HepG2 (cell line): ENCODE measurements at regions not wholly inside any gene's neighbourhood (a gene's known extent, or its start where the extent isn't known, plus 50 kb on each side); places are given as distances from the start of the nearest gene placed in this dataset.

Experiments used
- AHR ChIP-seq: IDR thresholded peaks from 2 replicates; pipeline ENCODE4 v1.6.1; 2018; ENCODE audit warnings: missing genetic modification reagents, missing compliant biosample characterization
- DR1 ChIP-seq: sonication (generic); formaldehyde crosslinking; IDR thresholded peaks from 2 replicates; pipeline ENCODE4 v1.8.0; 2021; ENCODE audit warnings: mild to moderate bottlenecking, missing genetic modification reagents, inconsistent platforms
- ELF3 ChIP-seq: IDR thresholded peaks from 2 replicates; pipeline ENCODE4 v1.6.1; 2016; ENCODE audit warnings: missing genetic modification reagents, missing compliant biosample characterization
- ETV5 ChIP-seq: IDR thresholded peaks from 2 replicates; pipeline ENCODE4 v1.6.1; 2018; ENCODE audit warnings: missing biosample characterization, missing genetic modification reagents, inconsistent platforms, borderline replicate concordance
- GLI4 ChIP-seq: sonication (generic); formaldehyde crosslinking; IDR thresholded peaks from 2 replicates; pipeline ENCODE4 v1.5.1; 2020; ENCODE audit warnings: missing genetic modification reagents, mild to moderate bottlenecking, moderate library complexity, borderline replicate concordance
- HOXA5 ChIP-seq: sonication (generic); formaldehyde crosslinking; IDR thresholded peaks from 2 replicates; pipeline ENCODE4 v1.4.0; 2020; ENCODE audit warnings: missing genetic modification reagents
- KLF16 ChIP-seq, 2 experiments: sonication (generic) in 1 of 2; formaldehyde crosslinking in 1 of 2; IDR thresholded peaks; 2 replicates each; pipeline versions ENCODE4 v1.6.1 to v1.8.0; 2016 to 2023; ENCODE audit warnings: missing genetic modification reagents in 2 of 2, missing compliant biosample characterization in 1 of 2
- MATR3 ChIP-seq: sonication (generic); formaldehyde crosslinking; IDR thresholded peaks from 2 replicates; pipeline ENCODE4 v1.4.0; 2020; ENCODE audit warnings: missing genetic modification reagents
- NFIC ChIP-seq: IDR thresholded peaks from 2 replicates; pipeline ENCODE4 v1.6.1; 2012; ENCODE audit warnings: mild to moderate bottlenecking, low read length, inconsistent platforms
- PRMT3 ChIP-seq: sonication (generic); formaldehyde crosslinking; IDR thresholded peaks from 2 replicates; pipeline ENCODE4 v1.8.1; 2022; ENCODE audit warnings: low read depth, mild to moderate bottlenecking, moderate library complexity, missing genetic modification reagents, borderline replicate concordance
- SATB2 ChIP-seq: sonication (generic); formaldehyde crosslinking; IDR thresholded peaks from 2 replicates; pipeline ENCODE4 v1.5.0; 2020; ENCODE audit warnings: missing genetic modification reagents
- SOX5 ChIP-seq: IDR thresholded peaks from 2 replicates; pipeline ENCODE4 v1.6.1; 2016; ENCODE audit warnings: borderline replicate concordance
- SRSF4 ChIP-seq: fragments of 200-400 bp; formaldehyde crosslinking; IDR thresholded peaks from one replicate; pipeline ENCODE4 v1.6.1; 2018; ENCODE audit warnings: mild to moderate bottlenecking, low read depth, low read length, moderate library complexity; ENCODE audit not compliant: poor library complexity, severe bottlenecking
- SUZ12 ChIP-seq: fragments of 150-350 bp; IDR thresholded peaks from 2 replicates; pipeline ENCODE4 v1.6.1; 2014; ENCODE audit warnings: low read depth, low read length
- U2AF1 ChIP-seq: fragments of 200-400 bp; formaldehyde crosslinking; optimal IDR thresholded peaks from 2 replicates; pipeline ENCODE3; 2017; ENCODE audit warnings: mild to moderate bottlenecking, low read depth, low read length
- ZBTB20 ChIP-seq: sonication (generic); formaldehyde crosslinking; IDR thresholded peaks from 2 replicates; pipeline ENCODE4 v1.8.1; 2023; ENCODE audit warnings: missing genetic modification reagents, low read depth, mild to moderate bottlenecking, borderline replicate concordance
- ZMYM3 ChIP-seq: sonication (generic); formaldehyde crosslinking; IDR thresholded peaks from 2 replicates; pipeline ENCODE4 v1.5.1; 2020; ENCODE audit warnings: mild to moderate bottlenecking, missing genetic modification reagents
- ZNF136 ChIP-seq: sonication (generic); formaldehyde crosslinking; IDR thresholded peaks from 2 replicates; pipeline ENCODE4 v1.8.1; 2022; ENCODE audit warnings: low read depth, mild to moderate bottlenecking, moderate library complexity, missing genetic modification reagents
- ZNF264 ChIP-seq: sonication (generic); formaldehyde crosslinking; IDR thresholded peaks from 2 replicates; pipeline ENCODE4 v1.4.0; 2020; ENCODE audit warnings: missing genetic modification reagents
- ZNF773 ChIP-seq: sonication (generic); formaldehyde crosslinking; IDR thresholded peaks from 2 replicates; pipeline ENCODE4 v1.4.0; 2020; ENCODE audit warnings: missing genetic modification reagents, borderline replicate concordance
- TF ChIP-seq, protein P1 (sequence below): IDR thresholded peaks from 2 replicates; pipeline ENCODE4 v1.6.1; 2016; ENCODE audit warnings: control low read depth
- TF ChIP-seq, protein P2 (sequence below): sonication (generic); formaldehyde crosslinking; IDR thresholded peaks from 2 replicates; pipeline ENCODE4 v1.8.1; 2023; ENCODE audit warnings: mild to moderate bottlenecking, moderate library complexity, missing genetic modification reagents
- TF ChIP-seq, protein P3 (sequence below): sonication (generic); formaldehyde crosslinking; IDR thresholded peaks from 2 replicates; pipeline ENCODE4 v1.4.0; 2020; ENCODE audit warnings: low read depth, missing genetic modification reagents
- TF ChIP-seq, protein P4 (sequence below): sonication (generic); formaldehyde crosslinking; IDR thresholded peaks from 2 replicates; pipeline ENCODE4 v1.5.0; 2020; ENCODE audit warnings: missing genetic modification reagents

DNA sequence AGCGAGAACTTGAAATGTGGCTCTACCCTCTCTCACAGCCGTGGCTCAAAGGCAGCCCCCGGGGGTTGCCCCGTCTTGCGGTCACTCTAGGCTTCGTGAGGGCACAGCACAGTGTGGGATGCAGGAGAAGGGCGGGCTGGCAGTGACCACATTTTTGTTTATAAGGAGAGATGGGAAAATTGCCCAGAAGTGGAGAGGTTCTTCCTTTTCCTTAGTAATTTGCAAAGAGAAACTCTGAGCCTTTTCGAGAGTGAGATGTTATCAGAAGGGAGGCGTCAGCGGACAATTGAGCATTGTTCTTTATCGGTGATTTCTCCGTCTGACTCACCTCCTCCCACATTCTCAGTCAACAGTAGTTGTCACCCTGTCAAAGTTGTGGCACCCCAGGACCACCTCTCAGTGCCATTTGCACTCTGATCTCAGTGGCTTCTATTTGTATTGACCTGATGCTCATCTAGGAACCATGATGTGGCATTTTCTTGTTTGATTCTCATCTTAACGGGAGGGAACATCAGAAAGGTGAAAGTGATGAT, 89.6 kb downstream of the ACAA2 start (continued):
- TF ChIP-seq NFIC (no peak), SATB2 (CRISPR knock-in tag) (no peak), SRSF4 (no peak), U2AF1 (no peak), ELF3 (CRISPR knock-in tag) (0 out of 2 replicates have a peak, but pooled peaks have one; percentile 30), DR1 (CRISPR knock-in tag) (no peak), MATR3 (CRISPR knock-in tag) (no peak), ZNF773 (CRISPR knock-in tag) (no peak), ZNF136 (CRISPR knock-in tag) (no peak), ETV5 (CRISPR knock-in tag) (peak; percentile 51; the same call in 1 of the 2 replicates), KLF16 (CRISPR knock-in tag; IDR thresholded peaks at IDR 0.05) (no peak), SUZ12 (no peak), ZMYM3 (no peak), SOX5 (CRISPR knock-in tag) (peak; percentile 93), PRMT3 (CRISPR knock-in tag) (no peak), AHR (CRISPR knock-in tag) (no peak), ZNF264 (CRISPR knock-in tag) (no peak), ZBTB20 (CRISPR knock-in tag) (no peak), GLI4 (no peak), HOXA5 (no peak)
- TF ChIP-seq, protein P1, sequence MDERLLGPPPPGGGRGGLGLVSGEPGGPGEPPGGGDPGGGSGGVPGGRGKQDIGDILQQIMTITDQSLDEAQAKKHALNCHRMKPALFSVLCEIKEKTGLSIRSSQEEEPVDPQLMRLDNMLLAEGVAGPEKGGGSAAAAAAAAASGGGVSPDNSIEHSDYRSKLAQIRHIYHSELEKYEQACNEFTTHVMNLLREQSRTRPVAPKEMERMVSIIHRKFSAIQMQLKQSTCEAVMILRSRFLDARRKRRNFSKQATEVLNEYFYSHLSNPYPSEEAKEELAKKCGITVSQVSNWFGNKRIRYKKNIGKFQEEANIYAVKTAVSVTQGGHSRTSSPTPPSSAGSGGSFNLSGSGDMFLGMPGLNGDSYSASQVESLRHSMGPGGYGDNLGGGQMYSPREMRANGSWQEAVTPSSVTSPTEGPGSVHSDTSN (CRISPR knock-in tag), result no peak
- TF ChIP-seq, protein P2, sequence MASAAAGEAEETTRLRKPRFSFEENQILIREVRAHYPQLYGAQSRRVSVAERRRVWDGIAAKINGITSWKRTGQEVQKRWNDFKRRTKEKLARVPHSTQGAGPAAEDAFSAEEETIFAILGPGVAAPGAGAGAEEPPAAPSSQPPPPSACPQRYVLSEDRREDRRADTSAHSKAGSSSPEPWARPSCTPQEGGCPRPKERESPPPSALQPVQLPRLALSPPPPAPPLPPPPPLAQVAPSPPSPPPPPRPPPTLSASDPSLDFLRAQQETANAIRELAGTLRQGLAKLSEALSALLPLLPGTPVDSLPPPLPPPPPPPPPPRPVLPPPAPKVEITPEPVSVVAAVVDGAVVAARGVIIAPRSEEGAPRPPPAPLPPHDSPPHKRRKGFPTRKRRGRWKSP (CRISPR knock-in tag), result no peak
- TF ChIP-seq, protein P3, sequence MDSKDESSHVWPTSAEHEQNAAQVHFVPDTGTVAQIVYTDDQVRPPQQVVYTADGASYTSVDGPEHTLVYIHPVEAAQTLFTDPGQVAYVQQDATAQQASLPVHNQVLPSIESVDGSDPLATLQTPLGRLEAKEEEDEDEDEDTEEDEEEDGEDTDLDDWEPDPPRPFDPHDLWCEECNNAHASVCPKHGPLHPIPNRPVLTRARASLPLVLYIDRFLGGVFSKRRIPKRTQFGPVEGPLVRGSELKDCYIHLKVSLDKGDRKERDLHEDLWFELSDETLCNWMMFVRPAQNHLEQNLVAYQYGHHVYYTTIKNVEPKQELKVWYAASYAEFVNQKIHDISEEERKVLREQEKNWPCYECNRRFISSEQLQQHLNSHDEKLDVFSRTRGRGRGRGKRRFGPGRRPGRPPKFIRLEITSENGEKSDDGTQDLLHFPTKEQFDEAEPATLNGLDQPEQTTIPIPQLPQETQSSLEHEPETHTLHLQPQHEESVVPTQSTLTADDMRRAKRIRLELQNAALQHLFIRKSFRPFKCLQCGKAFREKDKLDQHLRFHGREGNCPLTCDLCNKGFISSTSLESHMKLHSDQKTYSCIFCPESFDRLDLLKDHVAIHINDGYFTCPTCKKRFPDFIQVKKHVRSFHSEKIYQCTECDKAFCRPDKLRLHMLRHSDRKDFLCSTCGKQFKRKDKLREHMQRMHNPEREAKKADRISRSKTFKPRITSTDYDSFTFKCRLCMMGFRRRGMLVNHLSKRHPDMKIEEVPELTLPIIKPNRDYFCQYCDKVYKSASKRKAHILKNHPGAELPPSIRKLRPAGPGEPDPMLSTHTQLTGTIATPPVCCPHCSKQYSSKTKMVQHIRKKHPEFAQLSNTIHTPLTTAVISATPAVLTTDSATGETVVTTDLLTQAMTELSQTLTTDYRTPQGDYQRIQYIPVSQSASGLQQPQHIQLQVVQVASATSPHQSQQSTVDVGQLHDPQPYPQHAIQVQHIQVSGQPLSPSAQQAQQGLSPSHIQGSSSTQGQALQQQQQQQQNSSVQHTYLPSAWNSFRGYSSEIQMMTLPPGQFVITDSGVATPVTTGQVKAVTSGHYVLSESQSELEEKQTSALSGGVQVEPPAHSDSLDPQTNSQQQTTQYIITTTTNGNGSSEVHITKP (CRISPR knock-in tag), result no peak
- TF ChIP-seq, protein P4, sequence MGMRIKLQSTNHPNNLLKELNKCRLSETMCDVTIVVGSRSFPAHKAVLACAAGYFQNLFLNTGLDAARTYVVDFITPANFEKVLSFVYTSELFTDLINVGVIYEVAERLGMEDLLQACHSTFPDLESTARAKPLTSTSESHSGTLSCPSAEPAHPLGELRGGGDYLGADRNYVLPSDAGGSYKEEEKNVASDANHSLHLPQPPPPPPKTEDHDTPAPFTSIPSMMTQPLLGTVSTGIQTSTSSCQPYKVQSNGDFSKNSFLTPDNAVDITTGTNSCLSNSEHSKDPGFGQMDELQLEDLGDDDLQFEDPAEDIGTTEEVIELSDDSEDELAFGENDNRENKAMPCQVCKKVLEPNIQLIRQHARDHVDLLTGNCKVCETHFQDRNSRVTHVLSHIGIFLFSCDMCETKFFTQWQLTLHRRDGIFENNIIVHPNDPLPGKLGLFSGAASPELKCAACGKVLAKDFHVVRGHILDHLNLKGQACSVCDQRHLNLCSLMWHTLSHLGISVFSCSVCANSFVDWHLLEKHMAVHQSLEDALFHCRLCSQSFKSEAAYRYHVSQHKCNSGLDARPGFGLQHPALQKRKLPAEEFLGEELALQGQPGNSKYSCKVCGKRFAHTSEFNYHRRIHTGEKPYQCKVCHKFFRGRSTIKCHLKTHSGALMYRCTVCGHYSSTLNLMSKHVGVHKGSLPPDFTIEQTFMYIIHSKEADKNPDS (CRISPR knock-in tag), result no peak
